GM18868 (cell line): ENCODE measurements at regions not wholly inside any gene's neighbourhood (a gene's known extent, or its start where the extent isn't known, plus 50 kb on each side); places are given as distances from the start of the nearest gene placed in this dataset.

Experiments used
- ATAC-seq: cut with Tn5 transposase; IDR thresholded peaks from one replicate; pipeline ENCODE4 v1.9.1; 2021; ENCODE audit warnings: mild to moderate bottlenecking, moderate library complexity; ENCODE audit not compliant: unreplicated experiment

- no peak for ATAC-seq
These were observed 208.7 kb downstream of the CYP26B1 start for GRCh38 chr2:71938659-71939587.

- ATAC-seq = no peak
These were observed 209.6 kb downstream of the CYP26B1 start for GRCh38 chr2:71938108-71938507.

GRCh38 chr2:71937396-71937795 lies 210.3 kb downstream of the CYP26B1 start:
- ATAC-seq = no peak

GRCh38 chr2:71936076-71937030 lies 211.3 kb downstream of the CYP26B1 start:
- ATAC-seq = no peak

GRCh38 chr2:71935262-71935848 lies 212.3 kb downstream of the CYP26B1 start:
- no peak for ATAC-seq

- ATAC-seq = no peak
These were observed 212.9 kb downstream of the CYP26B1 start for GRCh38 chr2:71934595-71935261.

GRCh38 chr2:71934320-71934593 lies 213.4 kb downstream of the CYP26B1 start:
- no peak for ATAC-seq

GRCh38 chr2:71933467-71934319 lies 214.0 kb downstream of the CYP26B1 start:
- ATAC-seq = no peak

- ATAC-seq = no peak
These were observed 214.7 kb downstream of the CYP26B1 start for GRCh38 chr2:71932780-71933466.

- ATAC-seq = no peak
These were observed 215.5 kb downstream of the CYP26B1 start for GRCh38 chr2:71932037-71932779.

GRCh38 chr2:71930049-71930681 lies 217.5 kb downstream of the CYP26B1 start:
- no peak for ATAC-seq

- no peak for ATAC-seq
These were observed 218.2 kb downstream of the CYP26B1 start for GRCh38 chr2:71929482-71929772.

- ATAC-seq = no peak
These were observed 218.8 kb downstream of the CYP26B1 start for GRCh38 chr2:71928734-71929481.

- no peak for ATAC-seq
These were observed 219.6 kb downstream of the CYP26B1 start for GRCh38 chr2:71927757-71928715.

GRCh38 chr2:71926876-71927756 lies 220.5 kb downstream of the CYP26B1 start:
- ATAC-seq = no peak

GRCh38 chr2:71926089-71926447 lies 221.6 kb downstream of the CYP26B1 start:
- ATAC-seq = no peak
